Stimulated activated CD4-positive, alpha-beta T cell treated with anti-CD3 and anti-CD28 coated beads, Interleukin-12 subunit alpha, Interleukin-12 subunit beta, amount 100 ng/mL, for 24 hours (primary cell): ENCODE measurements at regions not wholly inside any gene's neighbourhood (a gene's known extent, or its start where the extent isn't known, plus 50 kb on each side); places are given as distances from the start of the nearest gene placed in this dataset.

ENCODE experiments used
- DNase-seq, 2 experiments: peaks; one replicate each; pipeline ENCODE4 v3.0.0-alpha.2; 2020; ENCODE audit warnings: low read depth in 2 of 2

- no peak for DNase-seq
These were observed 52.1 kb upstream of the STOX2 start for GRCh38 chr4:183852910-183853547.

GRCh38 chr4:183853548-183853940 is 51.6 kb upstream of the STOX2 start:
- no peak for DNase-seq
